Astrocyte of the hippocampus (primary cell): ENCODE measurements at regions not wholly inside any gene's neighbourhood (a gene's known extent, or its start where the extent isn't known, plus 50 kb on each side); places are given as distances from the start of the nearest gene placed in this dataset.
"Not testable (repeated sequence)": the region's sequence is repeated elsewhere in the genome, so short reads cannot be mapped to it uniquely, and the experiment has no call there.

Experiments used
- DNase-seq: peaks from one replicate; pipeline ENCODE4 v3.0.0; 2011; ENCODE audit warnings: low read depth, low spot score

- no peak for DNase-seq
Observed at GRCh38 chr2:31664949-31665724, 84.4 kb upstream of the SRD5A2 start.

- no peak for DNase-seq
Observed at GRCh38 chr2:31660812-31661335, 80.1 kb upstream of the SRD5A2 start.

GRCh38 chr2:31660165-31660564, 79.4 kb upstream of the SRD5A2 start:
- no peak for DNase-seq

- no peak for DNase-seq
Observed at GRCh38 chr2:31654241-31654640, 73.5 kb upstream of the SRD5A2 start.

- DNase-seq, result no peak
Observed at GRCh38 chr2:31651736-31652135, 71.0 kb upstream of the SRD5A2 start.

- no peak for DNase-seq
Observed at GRCh38 chr2:31651267-31651666, 70.5 kb upstream of the SRD5A2 start.

DNA sequence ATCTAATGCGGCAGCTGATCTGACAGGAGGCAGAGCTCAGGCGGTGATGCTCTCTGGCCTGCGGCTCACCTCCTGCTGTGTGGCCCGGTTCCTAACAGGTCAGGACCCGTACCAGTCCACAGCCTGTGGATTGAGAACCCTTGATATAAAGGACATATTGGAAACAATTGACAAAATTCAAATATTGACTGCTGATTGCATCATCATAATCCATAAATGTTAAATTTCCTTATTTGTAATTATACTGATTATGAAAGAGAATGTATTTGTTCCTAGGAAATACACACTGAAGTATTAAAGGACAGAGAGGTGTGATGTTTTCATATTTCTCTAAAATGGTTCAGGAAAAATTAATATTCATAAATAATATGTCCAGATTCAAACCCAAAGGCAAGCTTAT, 63.8 kb upstream of the SRD5A2 start:
- no peak for DNase-seq

DNA sequence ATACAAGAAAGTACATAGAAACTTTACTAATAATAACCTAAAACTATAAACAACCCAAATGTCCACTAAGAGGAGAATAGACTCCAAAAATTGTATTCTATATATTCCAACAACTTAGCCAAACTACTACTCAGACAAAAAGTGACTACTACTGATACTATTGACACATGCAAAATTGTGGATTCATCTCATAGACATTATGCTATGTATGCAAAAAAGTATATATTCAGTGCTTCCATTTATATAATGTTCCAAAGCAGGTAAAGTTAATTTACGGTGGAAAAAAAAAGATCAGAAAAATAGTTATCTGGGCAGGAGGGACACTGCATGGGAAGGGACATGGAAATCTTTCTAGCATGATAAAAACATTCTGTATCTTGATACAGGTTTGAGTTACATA, 62.0 kb upstream of the SRD5A2 start:
- no peak for DNase-seq

GRCh38 chr2:31632201-31632600, 51.5 kb upstream of the SRD5A2 start:
- DNase-seq, result not testable (repeated sequence)
